HL-60 (cell line): ENCODE measurements at regions not wholly inside any gene's neighbourhood (a gene's known extent, or its start where the extent isn't known, plus 50 kb on each side); places are given as distances from the start of the nearest gene placed in this dataset.

Experiments
- DNase-seq, 2 experiments: peaks; one replicate each; pipeline ENCODE4 v3.0.0-alpha.2; 2010 to 2020; ENCODE audit warnings: low read depth in 1 of 2, low spot score in 1 of 2
- H3K27ac ChIP-seq: fragments of 250-450 bp; sonication (Bioruptor Pico); replicated peaks from 2 replicates; pipeline ENCODE4 v1.5.1; 2020; ENCODE audit warnings: mild to moderate bottlenecking, moderate library complexity
- H3K27me3 ChIP-seq: fragments of 250-450 bp; sonication (Bioruptor Pico); 2 replicates; pipeline ENCODE4 v1.5.1; 2021; ENCODE audit warnings: mild to moderate bottlenecking, moderate library complexity; ENCODE audit not compliant: insufficient read depth, poor library complexity, severe bottlenecking
- H3K4me3 ChIP-seq: replicated peaks from 2 replicates; pipeline ENCODE4 v1.5.1; 2011; ENCODE audit warnings: mild to moderate bottlenecking, control low read depth, low read length; ENCODE audit not compliant: insufficient read depth
- GABPA ChIP-seq: IDR thresholded peaks from 2 replicates; pipeline ENCODE4 v1.6.1; 2012; ENCODE audit warnings: low read depth
- POLR2AphosphoS5 ChIP-seq: IDR thresholded peaks from 2 replicates; pipeline ENCODE4 v1.6.1; 2012; ENCODE audit warnings: low read depth
- SPI1 ChIP-seq: IDR thresholded peaks from 2 replicates; pipeline ENCODE4 v1.6.1; 2012; ENCODE audit warnings: low read depth, mild to moderate bottlenecking, borderline replicate concordance
- TF ChIP-seq, protein P1 (sequence below): IDR thresholded peaks from one replicate; pipeline ENCODE4 v1.5.1; 2011; ENCODE audit warnings: low read length, control low read depth, inconsistent platforms; ENCODE audit not compliant: insufficient read depth
- TF ChIP-seq, protein P2 (sequence below): IDR thresholded peaks from 2 replicates; pipeline ENCODE4 v1.6.1; 2012; ENCODE audit warnings: low read depth; ENCODE audit not compliant: insufficient replicate concordance

DNA sequence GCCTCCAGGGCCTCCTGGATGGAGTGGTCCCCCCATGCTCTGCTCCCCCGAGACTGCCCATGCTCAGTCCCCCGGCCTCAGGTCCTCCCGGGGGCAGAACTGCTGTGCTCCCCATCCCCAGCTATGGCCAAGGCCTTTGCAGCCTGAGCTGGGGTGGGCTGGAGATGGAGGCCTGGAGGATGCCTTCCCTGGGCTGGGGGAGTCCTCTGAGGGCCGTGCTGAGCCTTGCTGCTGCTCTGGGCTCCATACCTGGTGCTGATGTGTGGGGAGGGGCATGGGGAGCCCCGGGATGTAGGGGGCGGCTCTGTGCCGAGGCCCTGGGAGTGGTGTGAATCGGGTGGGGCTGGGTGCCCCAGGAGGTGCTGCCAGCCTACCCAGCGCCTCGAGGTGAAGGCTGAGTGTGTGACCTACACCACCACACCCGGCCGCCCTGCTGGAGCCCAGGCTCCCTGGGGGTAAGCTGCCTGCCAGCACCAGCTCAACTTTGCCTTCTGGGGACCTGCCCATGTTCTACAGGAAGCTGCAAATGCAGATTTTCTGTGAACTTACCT lies 109.5 kb downstream of the UNCX start:
- TF ChIP-seq, protein P1, sequence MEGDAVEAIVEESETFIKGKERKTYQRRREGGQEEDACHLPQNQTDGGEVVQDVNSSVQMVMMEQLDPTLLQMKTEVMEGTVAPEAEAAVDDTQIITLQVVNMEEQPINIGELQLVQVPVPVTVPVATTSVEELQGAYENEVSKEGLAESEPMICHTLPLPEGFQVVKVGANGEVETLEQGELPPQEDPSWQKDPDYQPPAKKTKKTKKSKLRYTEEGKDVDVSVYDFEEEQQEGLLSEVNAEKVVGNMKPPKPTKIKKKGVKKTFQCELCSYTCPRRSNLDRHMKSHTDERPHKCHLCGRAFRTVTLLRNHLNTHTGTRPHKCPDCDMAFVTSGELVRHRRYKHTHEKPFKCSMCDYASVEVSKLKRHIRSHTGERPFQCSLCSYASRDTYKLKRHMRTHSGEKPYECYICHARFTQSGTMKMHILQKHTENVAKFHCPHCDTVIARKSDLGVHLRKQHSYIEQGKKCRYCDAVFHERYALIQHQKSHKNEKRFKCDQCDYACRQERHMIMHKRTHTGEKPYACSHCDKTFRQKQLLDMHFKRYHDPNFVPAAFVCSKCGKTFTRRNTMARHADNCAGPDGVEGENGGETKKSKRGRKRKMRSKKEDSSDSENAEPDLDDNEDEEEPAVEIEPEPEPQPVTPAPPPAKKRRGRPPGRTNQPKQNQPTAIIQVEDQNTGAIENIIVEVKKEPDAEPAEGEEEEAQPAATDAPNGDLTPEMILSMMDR = no peak
- TF ChIP-seq SPI1 = no peak
- no peak for TF ChIP-seq GABPA
- TF ChIP-seq, protein P2, sequence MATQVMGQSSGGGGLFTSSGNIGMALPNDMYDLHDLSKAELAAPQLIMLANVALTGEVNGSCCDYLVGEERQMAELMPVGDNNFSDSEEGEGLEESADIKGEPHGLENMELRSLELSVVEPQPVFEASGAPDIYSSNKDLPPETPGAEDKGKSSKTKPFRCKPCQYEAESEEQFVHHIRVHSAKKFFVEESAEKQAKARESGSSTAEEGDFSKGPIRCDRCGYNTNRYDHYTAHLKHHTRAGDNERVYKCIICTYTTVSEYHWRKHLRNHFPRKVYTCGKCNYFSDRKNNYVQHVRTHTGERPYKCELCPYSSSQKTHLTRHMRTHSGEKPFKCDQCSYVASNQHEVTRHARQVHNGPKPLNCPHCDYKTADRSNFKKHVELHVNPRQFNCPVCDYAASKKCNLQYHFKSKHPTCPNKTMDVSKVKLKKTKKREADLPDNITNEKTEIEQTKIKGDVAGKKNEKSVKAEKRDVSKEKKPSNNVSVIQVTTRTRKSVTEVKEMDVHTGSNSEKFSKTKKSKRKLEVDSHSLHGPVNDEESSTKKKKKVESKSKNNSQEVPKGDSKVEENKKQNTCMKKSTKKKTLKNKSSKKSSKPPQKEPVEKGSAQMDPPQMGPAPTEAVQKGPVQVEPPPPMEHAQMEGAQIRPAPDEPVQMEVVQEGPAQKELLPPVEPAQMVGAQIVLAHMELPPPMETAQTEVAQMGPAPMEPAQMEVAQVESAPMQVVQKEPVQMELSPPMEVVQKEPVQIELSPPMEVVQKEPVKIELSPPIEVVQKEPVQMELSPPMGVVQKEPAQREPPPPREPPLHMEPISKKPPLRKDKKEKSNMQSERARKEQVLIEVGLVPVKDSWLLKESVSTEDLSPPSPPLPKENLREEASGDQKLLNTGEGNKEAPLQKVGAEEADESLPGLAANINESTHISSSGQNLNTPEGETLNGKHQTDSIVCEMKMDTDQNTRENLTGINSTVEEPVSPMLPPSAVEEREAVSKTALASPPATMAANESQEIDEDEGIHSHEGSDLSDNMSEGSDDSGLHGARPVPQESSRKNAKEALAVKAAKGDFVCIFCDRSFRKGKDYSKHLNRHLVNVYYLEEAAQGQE = no peak
- no peak for TF ChIP-seq POLR2AphosphoS5
- Histone ChIP-seq H3K27me3 (no peaks in the 10 kb centered on the region), H3K27ac (no peak overlapping the region), H3K4me3 (no peak overlapping the region)
- DNase-seq = no peak

DNA sequence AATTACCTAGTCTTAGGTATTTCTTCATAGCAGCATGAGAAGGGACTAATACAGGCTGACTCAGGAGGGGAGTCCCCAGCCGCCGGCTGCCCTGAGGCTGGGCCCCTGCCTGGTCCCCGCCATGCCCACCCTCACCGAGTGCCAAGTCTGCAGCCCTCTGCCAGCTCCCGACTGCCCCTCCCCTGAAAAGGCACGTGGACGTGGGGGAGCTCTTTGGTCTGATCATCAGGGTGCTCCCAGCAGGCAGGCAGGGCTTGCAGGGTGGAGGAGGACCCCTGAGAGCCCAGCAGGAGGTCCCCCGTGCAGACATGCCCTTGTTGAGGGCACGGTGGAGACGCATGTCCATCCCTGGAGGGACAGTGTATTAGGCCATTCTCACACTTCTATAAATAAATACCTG lies 110.9 kb downstream of the UNCX start:
- no peak overlapping the region for H3K27ac ChIP-seq
- no peak for TF ChIP-seq GABPA
- TF ChIP-seq, protein P2 = no peak
- TF ChIP-seq SPI1 = no peak
- TF ChIP-seq, protein P1 = no peak
- TF ChIP-seq POLR2AphosphoS5 = no peak
- no peak for DNase-seq
- H3K4me3 ChIP-seq = no peak overlapping the region
- no peaks in the 10 kb centered on the region for H3K27me3 ChIP-seq

DNA sequence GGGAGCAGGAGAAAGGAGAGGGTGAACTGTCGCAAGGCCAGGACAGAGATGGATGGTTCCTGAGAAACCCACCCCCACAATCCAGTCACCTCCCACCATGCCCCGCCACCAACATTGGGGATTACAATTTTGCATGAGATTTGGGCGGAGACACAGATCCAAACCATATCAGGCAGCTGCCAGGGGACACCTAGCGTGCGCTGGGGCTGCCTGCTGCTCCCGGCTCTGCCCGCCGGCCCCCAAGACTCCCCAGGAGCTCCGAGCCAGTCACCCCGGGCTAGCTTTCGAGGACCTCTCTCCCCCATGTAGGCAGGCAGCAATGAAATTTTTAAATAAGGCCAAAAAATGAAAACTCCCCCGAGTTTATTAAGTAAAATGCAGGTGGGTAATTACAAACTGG lies 111.7 kb downstream of the UNCX start:
- H3K27ac ChIP-seq = no peak overlapping the region
- no peak overlapping the region for H3K4me3 ChIP-seq
- TF ChIP-seq GABPA (no peak), POLR2AphosphoS5 (no peak), SPI1 (no peak)
- TF ChIP-seq, protein P2 = no peak
- TF ChIP-seq, protein P1 = no peak
- DNase-seq = no peak
- H3K27me3 ChIP-seq = no peaks in the 10 kb centered on the region
